Heart right ventricle (tissue), 16 donors: ENCODE measurements at regions not wholly inside any gene's neighbourhood (a gene's known extent, or its start where the extent isn't known, plus 50 kb on each side); places are given as distances from the start of the nearest gene placed in this dataset.

Experiments used
- ATAC-seq, 8 donors: fragments of 200-7000 bp; cut with Tn5 transposase; one replicate each; pipeline ENCODE4 v1.9.1; 2020; ENCODE audit warnings: mild to moderate bottlenecking in 8 of 8, moderate library complexity in 8 of 8, moderate number of reproducible peaks in 1 of 8
- DNase-seq, 2 donors: peaks; one replicate each; pipeline ENCODE4 v3.0.0-alpha.2; 2020
- H3K27ac ChIP-seq, 10 donors: fragments of 200-600 bp; sonication (generic) in 2 of 10; one replicate each; pipeline versions ENCODE4 v1.5.0 to v1.8.0; 2020 to 2022; ENCODE audit warnings: mild to moderate bottlenecking in 3 of 10
- H3K27me3 ChIP-seq, 7 donors: fragments of 200-600 bp; one replicate each; pipeline ENCODE4 v1.8.0; 2021 to 2022; ENCODE audit warnings: mild to moderate bottlenecking in 2 of 7
- H3K36me3 ChIP-seq, 9 donors: fragments of 200-600 bp; sonication (generic) in 1 of 9; one replicate each; pipeline versions ENCODE4 v1.5.0 to v1.8.0; 2020 to 2022; ENCODE audit warnings: mild to moderate bottlenecking in 2 of 9
- H3K4me1 ChIP-seq, 9 donors: fragments of 200-600 bp; sonication (generic) in 1 of 9; one replicate each; pipeline versions ENCODE4 v1.5.0 to v1.8.0; 2020 to 2022; ENCODE audit warnings: mild to moderate bottlenecking in 4 of 9
- H3K4me3 ChIP-seq, 10 donors: fragments of 200-600 bp; sonication (generic) in 2 of 10; one replicate each; pipeline versions ENCODE4 v1.5.0 to v1.8.0; 2020 to 2022; ENCODE audit warnings: mild to moderate bottlenecking in 7 of 10, moderate library complexity in 2 of 10
- H3K9me3 ChIP-seq, 11 donors: fragments of 200-600 bp in 10 of 11; sonication (generic) in 2 of 11; one replicate each; pipeline versions ENCODE4 v1.5.0 to v1.8.0; 2013 to 2022; ENCODE audit warnings: mild to moderate bottlenecking in 2 of 11, control low read depth in 1 of 11, moderate library complexity in 1 of 11
- WGBS, 2 donors: extraction: QIAGEN DNeasy Blood & Tissue Kit; methylation state at CpG; one replicate each; pipeline ENCODE4 v1.1.7; 2013; ENCODE audit warnings: inconsistent platforms in 1 of 2; 5-methylcytosine and 5-hydroxymethylcytosine counted together
- intact Hi-C, 10 donors: fragments of 100-400 bp; cut with DNase I; formaldehyde crosslinking; loops; one replicate each; pipeline versions ENCODE4 v1.11.1 to v1.14.2; 2022
- TF ChIP-seq, protein P1 (sequence below), 9 donors: fragments of 200-600 bp; sonication (generic) in 2 of 9; IDR thresholded peaks; one replicate each; pipeline versions ENCODE4 v1.5.0 to v1.8.0; 2021 to 2022; ENCODE audit warnings: antibody characterized with exemption in 9 of 9, mild to moderate bottlenecking in 5 of 9, moderate library complexity in 1 of 9
- donor health status: Arrhythmogenic right ventricular cardiomyopathy.
- donor health status: ischemic (EF 13 %, LVEDD 7.1; RV severe dilation, severe dysfunction).
- donor health status: healthy with polysubstance abuse.
- donor health status: DM: no; HTN: yes; CAD: no.
- donor health status: DM: no; HTN: no; CAD: no.
- donor health status: ischemic (EF 25% LVEDD 6.9; RV normal size, moderate dysfunction).
- donor health status: ischemic (EF 25% LVEDD 5.7; RV mildly dilated, moderate dysfunction).
- donor health status: healthy.
- donor health status: DM: yes; HTN: yes; CAD: no.
- donor health status: Ischemic cardiomyopathy.
- donor health status: ischemic (EF 35%, LVEDD 5.7; RV mildly dilated, moderate dysfunction).
- donor health status: nonischemic (EF 11% LVEDD 7.7; RV severe dilation, severe dysfunction).
- donor health status: DM: yes; HTN: yes; CAD: no.
- donor health status: PGD.
- donor health status: ischemic (EF 29% LVEDD 5.4; RV normal size, mild dysfunction).
- donor health status: nonischemic (EF 23%, LVEDD 6.1; RV moderate dilation, normal function).

DNA sequence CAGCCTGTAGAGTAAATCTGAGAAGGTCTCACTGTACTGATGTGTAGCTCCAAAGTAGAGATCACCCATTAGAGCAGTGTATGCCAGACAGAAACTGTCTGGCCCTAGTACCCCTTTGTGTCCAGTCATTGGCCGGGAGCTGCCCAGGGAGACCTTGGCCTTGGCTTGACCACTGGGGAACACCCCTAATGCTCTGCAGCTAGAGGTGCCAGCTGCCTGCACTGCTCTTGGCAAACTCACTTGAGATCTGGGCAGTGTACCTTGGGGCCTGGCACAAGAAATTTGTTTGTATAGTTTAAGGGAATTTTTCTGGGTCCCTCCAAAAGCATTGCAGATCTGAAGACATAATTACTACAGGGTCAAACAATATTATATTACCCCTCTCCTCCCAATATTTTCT lies 78.7 kb upstream of the MPHOSPH6 start:
- DNase-seq, result no peak
- TF ChIP-seq, protein P1, sequence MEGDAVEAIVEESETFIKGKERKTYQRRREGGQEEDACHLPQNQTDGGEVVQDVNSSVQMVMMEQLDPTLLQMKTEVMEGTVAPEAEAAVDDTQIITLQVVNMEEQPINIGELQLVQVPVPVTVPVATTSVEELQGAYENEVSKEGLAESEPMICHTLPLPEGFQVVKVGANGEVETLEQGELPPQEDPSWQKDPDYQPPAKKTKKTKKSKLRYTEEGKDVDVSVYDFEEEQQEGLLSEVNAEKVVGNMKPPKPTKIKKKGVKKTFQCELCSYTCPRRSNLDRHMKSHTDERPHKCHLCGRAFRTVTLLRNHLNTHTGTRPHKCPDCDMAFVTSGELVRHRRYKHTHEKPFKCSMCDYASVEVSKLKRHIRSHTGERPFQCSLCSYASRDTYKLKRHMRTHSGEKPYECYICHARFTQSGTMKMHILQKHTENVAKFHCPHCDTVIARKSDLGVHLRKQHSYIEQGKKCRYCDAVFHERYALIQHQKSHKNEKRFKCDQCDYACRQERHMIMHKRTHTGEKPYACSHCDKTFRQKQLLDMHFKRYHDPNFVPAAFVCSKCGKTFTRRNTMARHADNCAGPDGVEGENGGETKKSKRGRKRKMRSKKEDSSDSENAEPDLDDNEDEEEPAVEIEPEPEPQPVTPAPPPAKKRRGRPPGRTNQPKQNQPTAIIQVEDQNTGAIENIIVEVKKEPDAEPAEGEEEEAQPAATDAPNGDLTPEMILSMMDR (IDR thresholded peaks at IDR 0.05), result no peak
- Histone ChIP-seq H3K27me3 (peaks cover 0 to 9% (median 0%) of the 10 kb centered on the region in 7 donors), H3K36me3 (no peaks in the 10 kb centered on the region), H3K27ac (no peak overlapping the region), H3K4me3 (no peak overlapping the region), H3K4me1 (no peaks in the 10 kb centered on the region), H3K9me3 (peaks cover 0 to 11% (median 0%) of the 10 kb centered on the region in 11 donors)
- intact Hi-C loops, result no loop called here
- 51 to 57% methylated on average over 1 of the region's 1 CpG for WGBS, 2 donors
- peak in 1 of 8 donors; percentile 47 for ATAC-seq

DNA sequence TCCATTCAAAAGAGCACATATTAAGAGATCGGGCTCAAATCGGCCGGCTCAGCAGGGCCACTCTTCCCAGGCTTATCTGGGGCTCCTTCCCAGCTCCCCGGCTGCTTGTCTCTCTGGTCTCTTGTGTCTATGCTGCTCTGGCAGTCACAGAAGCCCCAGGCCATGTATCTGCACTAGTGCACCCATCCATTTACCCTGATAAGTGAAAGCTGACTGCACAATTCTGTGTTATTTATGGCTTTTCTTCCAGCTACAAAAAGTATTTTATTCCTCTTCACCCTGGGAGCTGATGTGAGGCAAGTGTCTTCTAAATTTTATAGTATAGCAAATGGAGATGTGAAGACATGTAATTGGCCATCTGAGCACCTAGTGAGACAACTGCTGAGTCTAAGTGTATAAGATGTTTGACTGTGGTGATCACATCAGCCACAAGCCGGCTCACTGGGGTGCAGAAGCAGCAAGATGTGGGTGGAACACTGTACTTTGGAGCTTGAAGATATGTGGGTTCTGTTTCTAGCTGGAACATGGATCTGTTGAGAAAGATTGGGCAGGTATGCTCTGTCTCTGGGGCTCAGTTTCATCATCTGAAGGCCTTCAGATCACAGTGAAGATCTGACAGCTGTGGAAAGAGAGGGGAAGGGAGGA lies 78.1 kb upstream of the MPHOSPH6 start:
- TF ChIP-seq, protein P1 (IDR thresholded peaks at IDR 0.05), result no peak
- intact Hi-C loops, result no loop called here
- Histone ChIP-seq H3K4me3 (no peak overlapping the region), H3K4me1 (no peaks in the 10 kb centered on the region), H3K36me3 (no peaks in the 10 kb centered on the region), H3K9me3 (peaks cover 0 to 15% (median 0%) of the 10 kb centered on the region in 11 donors), H3K27ac (no peak overlapping the region), H3K27me3 (peaks cover 0 to 9% (median 0%) of the 10 kb centered on the region in 7 donors)
- DNase-seq (no peak), ATAC-seq (no peak)
- WGBS, 2 donors, result 68 to 76% methylated on average over 5 of the region's 5 CpGs

DNA sequence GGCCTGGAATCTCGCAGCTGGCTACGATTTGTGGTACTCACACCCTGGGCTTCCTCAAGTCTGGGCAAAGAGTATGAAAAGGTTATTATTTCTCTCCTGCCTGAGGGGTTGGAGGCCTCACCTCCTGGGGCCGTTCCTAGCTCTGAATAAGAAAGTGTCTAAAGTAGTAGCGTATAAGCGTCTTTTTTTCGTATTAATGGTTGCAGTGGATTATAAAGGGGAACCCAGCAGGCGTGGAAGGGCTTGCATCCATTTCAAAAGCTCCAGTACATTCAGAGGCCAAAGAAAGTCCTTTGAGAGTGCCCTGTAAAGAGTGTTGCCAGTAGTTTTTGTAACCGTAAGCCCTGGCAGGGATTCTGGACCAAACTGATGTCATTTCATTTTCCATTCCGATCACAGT lies 72.2 kb upstream of the MPHOSPH6 start:
- ATAC-seq, result no peak
- no peak for DNase-seq
- H3K4me1 ChIP-seq, result no peaks in the 10 kb centered on the region
- peaks cover 0 to 11% (median 4%) of the 10 kb centered on the region in 7 donors for H3K27me3 ChIP-seq
- no peak overlapping the region for H3K4me3 ChIP-seq
- TF ChIP-seq, protein P1 (IDR thresholded peaks at IDR 0.05), result no peak
- intact Hi-C loops, result no loop called here
- peaks cover 0 to 15% (median 0%) of the 10 kb centered on the region in 11 donors for H3K9me3 ChIP-seq
- 87 to 89% methylated on average over 9 of the region's 9 CpGs for WGBS, 2 donors
- no peaks in the 10 kb centered on the region for H3K36me3 ChIP-seq
- no peak overlapping the region for H3K27ac ChIP-seq

DNA sequence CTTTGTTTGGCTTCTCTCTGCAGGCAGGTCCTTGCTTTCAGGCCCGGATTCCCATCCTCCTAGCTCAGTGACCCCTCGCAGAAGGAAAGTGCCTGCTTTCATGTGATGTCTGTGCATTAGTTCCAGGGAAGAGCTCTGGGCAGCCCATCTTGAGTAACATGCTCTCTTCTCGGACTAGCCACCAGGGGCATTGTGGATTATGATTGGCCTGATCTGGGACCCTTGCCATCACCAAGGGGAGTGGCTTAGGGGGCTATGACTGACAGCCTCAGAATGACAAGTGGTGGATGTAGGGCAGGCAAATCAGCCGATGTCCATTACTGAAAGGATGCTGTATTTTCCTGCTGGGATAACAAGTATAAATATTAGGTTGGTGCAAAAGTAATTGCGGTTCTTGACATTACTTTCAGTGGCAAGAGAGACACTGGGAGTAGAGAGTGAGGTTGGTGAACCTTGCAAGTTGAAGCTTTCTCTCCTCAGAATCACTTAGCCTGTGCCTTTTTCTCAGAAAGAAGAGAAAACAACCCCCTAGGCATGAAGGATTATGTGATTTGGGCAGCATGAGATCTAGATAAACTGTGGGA lies 71.5 kb upstream of the MPHOSPH6 start:
- no peaks in the 10 kb centered on the region for H3K4me1 ChIP-seq
- DNase-seq (no peak), ATAC-seq (no peak)
- TF ChIP-seq, protein P1 (IDR thresholded peaks at IDR 0.05), result no peak
- H3K9me3 ChIP-seq, result peaks cover 0 to 15% (median 0%) of the 10 kb centered on the region in 11 donors
- intact Hi-C loops, result no loop called here
- 78 to 81% methylated on average over 5 of the region's 5 CpGs for WGBS, 2 donors
- H3K4me3 ChIP-seq, result no peak overlapping the region
- H3K27me3 ChIP-seq, result peaks cover 0 to 11% (median 4%) of the 10 kb centered on the region in 7 donors
- H3K36me3 ChIP-seq, result no peaks in the 10 kb centered on the region
- no peak overlapping the region for H3K27ac ChIP-seq
